ENCODE measurements at regions not wholly inside any gene's neighbourhood (a gene's known extent, or its start where the extent isn't known, plus 50 kb on each side); places are given as distances from the start of the nearest gene placed in this dataset.

GRCh38 chr10:47112612-47113011 is 187.4 kb upstream of the GDF10 start:
- H3K36me3 ChIP-seq (ENCODE audit: control insufficient read depth in 2 of 2, extremely low read depth in 1 of 2, insufficient read depth in 2 of 2, low read length in 2 of 2) = no peaks in the 10 kb centered on the region
- dilution Hi-C loops (cut with MboI; ENCODE audit: extremely low pct_ligation_motif_present, low sequenced_read_pairs) = no loop called here
- H3K9ac ChIP-seq (ENCODE audit: control insufficient read depth, extremely low read depth, insufficient read depth, low read length) = no peak overlapping the region
- H3K27ac ChIP-seq (ENCODE audit: control insufficient read depth, insufficient read depth, low read length) = no peak overlapping the region
- H3K27me3 ChIP-seq (ENCODE audit: control insufficient read depth, extremely low read depth, insufficient read depth, low read length) = peaks cover 17% of the 10 kb centered on the region
- no peak overlapping the region for H3K4me3 ChIP-seq (ENCODE audit: control insufficient read depth in 2 of 3, extremely low read depth in 1 of 3, insufficient read depth in 2 of 3, low read depth in 1 of 3, low read length in 3 of 3)
- H3K4me2 ChIP-seq (ENCODE audit: control insufficient read depth, extremely low read depth, insufficient read depth, low read depth, low read length) = no peak overlapping the region
- H3K79me2 ChIP-seq (ENCODE audit: control insufficient read depth, insufficient read depth, low read length) = no peaks in the 10 kb centered on the region
- H3K4me1 ChIP-seq (ENCODE audit: control insufficient read depth, extremely low read depth, insufficient read depth, low read length) = no peaks in the 10 kb centered on the region
- no peaks in the 10 kb centered on the region for H4K20me1 ChIP-seq (ENCODE audit: control insufficient read depth, extremely low read depth, insufficient read depth, low read length)
- H3K9me1 ChIP-seq (ENCODE audit: control insufficient read depth, extremely low read depth, insufficient read depth, low read length) = no peaks in the 10 kb centered on the region
- DNase-seq (ENCODE audit: low read depth, low spot score) = no peak
- TF ChIP-seq EZH2 (IDR thresholded peaks at IDR 0.05; ENCODE audit: low read length) (no peak), CTCF (optimal IDR thresholded peaks at IDR 0.05 in 1 of 3, IDR thresholded peaks at IDR 0.05 in 1 of 3, conservative IDR thresholded peaks at IDR 0.05 in 1 of 3; ENCODE audit: extremely low read depth in 1 of 3, insufficient read depth in 2 of 3, low read length in 3 of 3) (no peak)
- FAIRE-seq = no peak
- no peak overlapping the region for H2AFZ ChIP-seq (ENCODE audit: control insufficient read depth, low read length)
- H3K9me3 ChIP-seq (ENCODE audit: control insufficient read depth, low read depth, low read length) = no peaks in the 10 kb centered on the region

GRCh38 chr10:47113907-47114500 is 186.0 kb upstream of the GDF10 start:
- TF ChIP-seq CTCF (optimal IDR thresholded peaks at IDR 0.05 in 1 of 3, IDR thresholded peaks at IDR 0.05 in 1 of 3, conservative IDR thresholded peaks at IDR 0.05 in 1 of 3; ENCODE audit: extremely low read depth in 1 of 3, insufficient read depth in 2 of 3, low read length in 3 of 3) = no peak
- TF ChIP-seq EZH2 (IDR thresholded peaks at IDR 0.05; ENCODE audit: low read length) = no peak
- Histone ChIP-seq H3K4me1 (ENCODE audit: control insufficient read depth, extremely low read depth, insufficient read depth, low read length) (no peaks in the 10 kb centered on the region), H3K27ac (ENCODE audit: control insufficient read depth, insufficient read depth, low read length) (no peak overlapping the region), H3K9me3 (ENCODE audit: control insufficient read depth, low read depth, low read length) (no peaks in the 10 kb centered on the region), H3K9ac (ENCODE audit: control insufficient read depth, extremely low read depth, insufficient read depth, low read length) (no peak overlapping the region), H3K9me1 (ENCODE audit: control insufficient read depth, extremely low read depth, insufficient read depth, low read length) (no peaks in the 10 kb centered on the region), H3K79me2 (ENCODE audit: control insufficient read depth, insufficient read depth, low read length) (no peaks in the 10 kb centered on the region), H3K4me3 (ENCODE audit: control insufficient read depth in 2 of 3, extremely low read depth in 1 of 3, insufficient read depth in 2 of 3, low read depth in 1 of 3, low read length in 3 of 3) (no peak overlapping the region), H3K27me3 (ENCODE audit: control insufficient read depth, extremely low read depth, insufficient read depth, low read length) (peaks cover 19% of the 10 kb centered on the region), H2AFZ (ENCODE audit: control insufficient read depth, low read length) (no peak overlapping the region), H3K4me2 (ENCODE audit: control insufficient read depth, extremely low read depth, insufficient read depth, low read depth, low read length) (no peak overlapping the region), H3K36me3 (ENCODE audit: control insufficient read depth in 2 of 2, extremely low read depth in 1 of 2, insufficient read depth in 2 of 2, low read length in 2 of 2) (no peaks in the 10 kb centered on the region), H4K20me1 (ENCODE audit: control insufficient read depth, extremely low read depth, insufficient read depth, low read length) (no peaks in the 10 kb centered on the region)
- DNase-seq (ENCODE audit: low read depth, low spot score) (no peak), FAIRE-seq (no peak)
- dilution Hi-C loops (cut with MboI; ENCODE audit: extremely low pct_ligation_motif_present, low sequenced_read_pairs) = no loop called here
